HG03460 (cell line): ENCODE measurements at regions not wholly inside any gene's neighbourhood (a gene's known extent, or its start where the extent isn't known, plus 50 kb on each side); places are given as distances from the start of the nearest gene placed in this dataset.
"Not testable (repeated sequence)": the region's sequence is repeated elsewhere in the genome, so short reads cannot be mapped to it uniquely, and the experiment has no call there.

Experiments
- ATAC-seq: cut with Tn5 transposase; IDR thresholded peaks from one replicate; pipeline ENCODE4 v1.9.1; 2021; ENCODE audit not compliant: unreplicated experiment

DNA sequence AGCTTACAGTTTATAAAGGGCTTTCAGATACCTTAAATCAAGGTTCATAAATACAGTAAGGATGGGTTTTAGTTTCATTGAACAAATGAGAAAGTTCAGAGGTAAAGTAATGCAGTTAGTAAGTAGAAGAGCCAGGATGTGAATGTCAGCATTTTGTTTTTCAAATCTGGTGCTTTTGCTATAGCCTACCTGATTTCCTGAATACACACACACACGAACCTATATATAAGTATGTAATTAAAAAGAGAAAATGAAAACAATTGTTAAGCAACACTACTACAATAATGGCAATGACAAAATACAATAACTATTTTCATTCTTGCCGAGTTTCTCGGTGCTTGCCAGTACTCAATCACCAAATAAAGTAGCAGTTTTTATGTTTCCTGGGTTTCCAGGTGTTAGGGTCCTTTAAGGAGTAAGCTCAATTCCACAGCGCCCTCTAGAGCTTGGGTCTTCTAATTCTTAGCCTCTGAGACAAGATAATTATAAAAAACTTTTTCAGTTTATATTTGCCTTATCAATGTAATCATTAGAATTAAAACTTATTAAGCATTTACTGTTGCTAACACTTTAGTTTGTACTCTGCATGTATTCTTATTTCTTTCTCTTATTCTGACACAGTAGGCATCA is 512.9 kb upstream of the ACVR2A start:
- ATAC-seq = peak; percentile 69

DNA sequence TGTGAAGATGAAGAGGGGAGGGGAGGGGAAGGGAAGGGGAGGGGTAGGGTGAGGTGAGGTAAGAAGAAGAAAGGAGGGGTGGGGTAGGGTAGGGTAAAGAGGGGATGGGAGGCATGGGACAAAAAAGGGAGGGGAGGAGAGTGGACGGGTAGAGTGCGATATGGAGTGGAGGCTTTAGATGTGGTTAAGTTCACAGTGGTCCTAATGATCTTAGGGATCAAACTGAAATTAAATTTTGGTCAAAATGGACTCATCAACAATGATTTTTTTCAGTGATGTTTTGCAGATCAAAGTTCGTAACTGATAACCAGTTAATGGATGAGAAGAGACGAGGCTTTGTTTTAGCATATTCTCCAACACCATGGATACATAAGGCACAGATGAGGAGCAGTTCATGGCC is 513.9 kb upstream of the ACVR2A start:
- no peak for ATAC-seq

DNA sequence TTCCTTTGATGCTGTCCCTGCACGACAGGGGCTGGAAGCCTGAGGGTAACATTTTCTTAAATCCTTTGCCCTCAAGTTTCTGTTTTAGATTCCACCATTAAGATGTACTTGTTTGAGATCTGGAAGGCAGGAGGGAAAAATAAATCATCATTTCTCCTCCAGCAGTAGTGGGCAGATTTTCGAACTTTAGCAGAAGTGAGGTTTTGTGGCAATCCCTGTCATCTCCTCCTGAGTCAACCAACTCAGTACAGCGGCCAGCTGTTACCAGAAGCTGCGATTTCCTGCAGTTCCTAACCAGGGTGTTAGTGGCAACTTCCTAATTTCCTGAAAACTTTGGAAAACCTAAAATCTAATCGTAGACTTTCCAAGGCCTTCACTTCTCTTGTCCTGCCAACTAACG is 517.2 kb upstream of the ACVR2A start:
- no peak for ATAC-seq

DNA sequence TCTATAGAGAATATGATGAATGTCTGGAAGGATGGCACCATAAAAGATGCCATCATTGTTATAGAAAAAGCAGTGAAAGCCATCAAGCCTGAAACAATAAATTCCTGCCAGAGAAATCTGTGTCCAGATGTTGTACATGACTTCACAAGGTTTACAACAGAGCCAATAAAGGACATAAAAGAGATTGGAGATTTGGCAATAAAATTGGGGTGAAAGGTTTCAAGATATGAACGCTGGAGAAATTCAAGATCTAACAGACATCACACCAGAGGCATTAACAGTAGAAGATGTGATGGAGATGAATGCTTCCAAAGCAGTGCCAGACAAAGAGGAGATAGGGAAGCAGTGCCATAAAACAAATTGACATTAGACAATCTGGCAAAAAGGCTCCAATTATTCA is 518.8 kb upstream of the ACVR2A start:
- ATAC-seq = no peak

DNA sequence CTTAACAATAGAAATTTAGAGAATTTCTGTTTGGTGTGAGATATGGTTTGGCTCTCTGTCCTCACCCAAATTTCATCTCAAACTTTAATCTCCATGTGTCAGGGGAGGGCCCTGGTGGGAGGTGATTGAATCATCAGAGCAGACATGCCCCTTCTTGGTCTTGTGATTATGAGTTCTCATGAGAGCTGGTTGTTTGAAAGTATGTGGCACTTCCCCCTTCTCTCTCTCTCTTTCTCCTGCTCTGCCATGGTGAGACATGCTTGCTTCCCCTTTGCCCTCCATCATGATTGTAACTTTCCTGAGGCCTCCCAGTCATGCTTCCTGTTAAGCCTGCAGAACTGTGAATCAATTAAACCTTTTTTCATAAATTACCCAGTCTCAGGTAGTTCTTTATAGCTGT is 524.7 kb upstream of the ACVR2A start:
- ATAC-seq = no peak

DNA sequence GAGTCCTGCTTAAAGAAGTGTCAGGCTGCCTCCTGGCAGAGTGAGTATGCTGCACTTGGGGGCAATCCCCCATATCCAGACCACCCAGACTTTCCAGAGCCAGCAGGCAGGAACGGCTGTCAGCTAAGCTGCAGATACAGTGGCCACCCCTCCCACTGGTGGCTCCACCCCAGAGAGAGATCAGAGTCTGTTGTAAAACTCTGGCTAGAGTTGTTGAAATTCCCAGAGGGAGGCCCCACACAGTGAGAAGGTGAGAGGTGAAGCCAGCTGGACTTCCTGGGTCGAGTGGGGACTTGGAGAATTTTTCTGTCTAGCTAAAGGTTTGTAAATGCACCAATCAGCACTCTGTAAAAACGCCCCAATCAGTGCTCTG is 533.8 kb upstream of the ACVR2A start:
- no peak for ATAC-seq

DNA sequence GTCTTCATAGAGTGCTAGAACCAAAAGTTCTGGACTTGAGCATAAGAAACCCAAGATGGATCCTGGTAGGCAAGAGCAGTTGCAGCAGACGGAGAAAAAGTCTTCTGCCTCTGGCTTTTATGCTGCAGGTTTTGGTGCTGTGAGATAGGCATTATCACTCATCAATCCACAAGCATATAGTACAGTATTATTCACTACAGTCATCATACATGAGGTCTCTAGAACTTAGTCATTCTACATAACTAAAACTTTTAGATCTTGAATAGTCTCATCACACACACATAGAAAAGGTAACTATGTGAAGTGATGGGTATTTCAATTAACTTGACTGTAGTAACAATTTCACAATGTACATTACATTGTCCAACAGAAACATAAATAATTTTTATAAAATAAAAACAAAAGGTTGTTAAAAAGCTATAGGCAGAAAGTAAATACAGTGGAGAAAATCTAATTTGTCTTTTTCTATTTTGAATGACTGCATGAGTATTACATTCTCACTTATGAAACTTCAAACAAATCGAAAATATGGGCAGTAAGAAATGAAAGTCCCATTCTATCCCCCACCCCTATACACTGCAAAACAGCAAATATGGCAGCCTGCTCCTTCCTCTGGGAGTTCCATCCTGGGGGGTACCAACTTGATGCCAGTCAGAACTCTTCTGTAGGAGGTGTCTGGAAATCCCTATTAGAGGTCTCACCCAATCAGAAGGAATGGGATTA is 534.3 kb upstream of the ACVR2A start:
- ATAC-seq = no peak

DNA sequence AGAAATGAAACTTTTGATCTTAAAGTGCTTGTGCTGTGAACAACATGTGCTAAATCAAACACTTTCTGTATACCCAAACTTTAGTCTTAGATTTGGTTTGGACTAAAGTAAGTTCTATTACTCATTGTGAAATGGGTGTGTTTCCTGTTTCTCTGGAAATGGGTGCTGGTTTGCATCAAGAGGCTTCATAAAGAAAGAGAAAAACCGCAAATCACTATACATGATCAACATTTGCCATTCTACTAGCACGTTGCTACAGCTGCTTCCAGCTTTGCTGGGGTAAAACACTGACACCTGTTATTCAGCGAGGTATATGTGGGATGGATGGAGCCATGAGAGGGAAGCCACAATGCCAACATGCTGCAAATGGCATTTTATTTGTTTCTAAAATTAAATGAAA is 547.0 kb upstream of the ACVR2A start:
- ATAC-seq = peak; percentile 96

DNA sequence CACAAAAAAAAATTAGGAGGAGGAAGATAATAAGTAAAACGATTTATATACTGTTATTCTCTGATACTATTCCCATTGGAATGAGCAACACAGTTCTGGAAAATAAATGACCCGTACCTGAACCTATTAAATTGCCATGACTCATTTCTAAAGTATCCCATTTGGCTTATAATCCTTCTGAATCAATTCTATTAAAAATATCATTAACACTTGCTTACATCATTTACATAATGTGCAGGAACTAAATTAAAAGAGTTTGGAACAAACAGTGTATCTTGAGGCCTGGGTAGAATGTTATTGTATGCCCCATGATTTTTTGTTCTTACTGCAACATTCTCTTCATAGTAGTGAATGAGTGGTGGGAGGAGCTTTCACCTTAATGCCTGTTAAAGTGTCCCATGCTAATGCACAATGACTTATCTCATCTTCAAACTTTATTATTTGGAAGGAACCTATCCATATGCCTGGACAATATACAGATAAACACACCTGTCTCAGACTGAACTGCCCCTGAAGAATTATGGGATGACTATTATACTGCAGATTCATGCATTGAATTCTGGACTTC is 549.9 kb upstream of the ACVR2A start:
- no peak for ATAC-seq

DNA sequence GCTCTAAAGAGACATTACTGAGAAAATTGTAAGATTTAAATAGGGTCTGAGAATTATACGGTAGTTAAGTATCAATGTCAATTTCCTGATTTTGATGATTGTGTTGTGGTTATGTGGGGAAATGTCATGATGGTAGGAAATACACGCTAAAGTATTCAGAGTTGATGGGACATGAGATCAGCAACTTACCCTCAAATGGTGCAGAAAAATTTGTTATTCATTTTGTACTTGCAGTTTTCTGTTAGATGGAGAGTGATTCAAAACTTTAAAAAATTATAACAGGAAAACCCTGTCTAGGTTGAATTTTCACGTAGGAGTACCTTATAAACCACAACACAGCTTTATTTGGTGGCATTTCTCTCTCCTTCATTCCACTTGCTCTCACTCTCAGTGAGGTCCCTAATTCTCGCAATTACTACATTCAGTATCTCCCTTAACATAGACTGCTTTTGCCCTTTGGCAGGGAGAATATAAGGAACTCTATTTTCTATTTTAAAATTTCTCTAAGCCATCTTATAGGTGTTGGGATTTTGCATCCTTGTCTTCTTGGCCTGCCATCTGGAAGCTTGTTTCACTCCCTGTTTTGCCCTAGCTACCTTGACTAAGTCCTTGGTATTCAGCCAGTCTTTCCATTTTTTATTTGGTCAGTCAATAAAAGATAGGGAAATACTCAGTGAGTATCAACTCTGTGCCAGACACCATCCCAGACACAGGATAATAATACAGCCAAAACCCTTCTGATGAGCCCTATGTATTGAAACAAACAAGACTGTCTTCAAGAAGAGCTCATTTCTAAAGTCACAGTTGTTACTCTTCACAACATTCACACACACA is 550.6 kb upstream of the ACVR2A start:
- no peak for ATAC-seq

DNA sequence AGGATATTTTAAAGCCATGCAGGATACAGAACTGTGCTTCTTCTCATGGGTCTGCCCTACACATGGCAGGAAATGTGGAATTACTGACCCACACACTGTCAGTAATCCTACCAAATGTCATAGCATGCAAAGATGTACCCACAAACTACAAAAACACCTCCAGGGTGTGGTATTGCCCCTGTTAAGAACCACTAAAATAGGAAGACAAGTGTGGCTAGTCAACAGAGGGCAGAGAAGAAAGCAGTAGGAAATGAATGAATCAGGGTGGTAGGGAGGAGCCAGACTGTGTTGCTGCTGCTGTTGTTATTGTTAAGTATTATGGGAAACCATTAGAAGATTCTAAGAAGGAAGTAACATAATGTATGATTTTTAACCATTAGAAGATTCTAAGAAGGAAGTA is 556.7 kb upstream of the ACVR2A start:
- ATAC-seq = no peak

DNA sequence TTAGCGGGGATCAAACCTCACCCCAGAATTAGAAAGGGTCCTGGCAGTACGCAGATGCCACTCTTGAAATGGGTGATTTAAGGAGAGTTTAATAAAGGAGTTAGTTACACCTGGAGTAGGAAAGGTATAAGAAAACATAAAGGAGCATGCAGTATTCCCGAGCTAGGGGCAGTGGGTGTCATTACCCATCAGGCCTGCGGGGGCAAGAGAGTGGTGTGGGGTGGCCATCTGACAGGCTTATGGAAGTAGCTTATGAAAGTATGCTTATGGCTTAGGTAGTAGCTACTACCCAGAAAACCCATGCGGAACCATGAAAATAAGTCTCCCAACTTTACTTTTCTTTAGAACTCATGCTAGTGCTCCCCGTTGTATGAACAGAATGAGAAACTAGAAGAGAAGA is 568.9 kb upstream of the ACVR2A start:
- ATAC-seq = no peak

DNA sequence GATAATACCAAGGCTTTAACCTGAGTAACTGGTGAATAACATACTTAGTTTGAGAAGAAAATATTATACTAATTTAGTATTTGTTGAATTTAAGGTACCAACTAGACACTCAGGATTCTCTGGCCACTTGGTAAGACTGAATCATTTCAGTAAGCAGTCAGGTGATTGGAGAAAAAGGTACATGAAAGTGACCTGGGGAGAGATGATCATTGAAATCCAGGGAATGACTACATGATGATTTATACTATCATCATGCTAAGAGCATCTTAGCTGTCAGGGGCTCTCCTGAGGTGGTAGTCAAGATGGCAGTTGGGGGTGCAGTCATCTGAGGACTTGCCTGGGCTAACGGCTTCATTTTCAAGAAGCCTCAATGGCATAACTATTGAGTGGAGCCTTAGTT is 571.2 kb upstream of the ACVR2A start:
- ATAC-seq = no peak

DNA sequence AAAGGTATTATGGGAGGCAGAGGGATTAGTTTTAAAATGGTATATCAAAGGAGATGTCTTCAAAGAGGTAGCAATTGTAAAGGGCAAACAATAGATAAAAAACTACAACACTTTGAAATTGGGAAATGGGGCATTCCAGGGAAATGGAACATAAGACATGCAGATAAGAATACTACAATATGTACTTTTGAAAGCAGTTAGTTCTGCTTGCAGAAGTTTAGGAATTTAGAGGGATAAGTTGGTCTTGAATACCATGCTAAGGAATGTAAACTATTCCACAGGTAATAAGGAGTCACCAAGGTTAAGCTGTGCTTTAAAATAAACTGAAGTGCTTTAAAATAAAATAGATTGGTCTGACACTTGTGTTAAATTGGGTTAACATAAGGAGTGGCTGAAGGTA is 571.7 kb upstream of the ACVR2A start:
- no peak for ATAC-seq

DNA sequence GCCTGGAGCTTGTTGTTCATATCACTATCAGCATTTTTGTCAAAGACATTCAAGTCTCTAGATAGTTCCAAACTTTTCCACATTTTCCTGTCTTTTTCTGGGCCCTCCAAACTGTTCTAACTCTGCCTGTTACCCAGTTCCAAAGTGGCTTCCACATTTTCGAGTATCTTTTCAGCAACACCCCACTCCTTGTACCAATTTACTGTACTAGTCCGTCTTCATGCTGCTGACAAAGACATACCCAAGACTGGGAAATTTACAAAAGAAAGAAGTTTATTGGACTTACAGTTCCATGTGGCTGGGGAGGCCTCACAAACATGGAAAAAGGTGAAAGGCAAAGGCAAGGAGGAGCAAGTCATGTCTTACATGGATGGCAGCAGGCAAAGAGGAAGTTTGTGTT is 575.2 kb upstream of the ACVR2A start:
- ATAC-seq = not testable (repeated sequence)

DNA sequence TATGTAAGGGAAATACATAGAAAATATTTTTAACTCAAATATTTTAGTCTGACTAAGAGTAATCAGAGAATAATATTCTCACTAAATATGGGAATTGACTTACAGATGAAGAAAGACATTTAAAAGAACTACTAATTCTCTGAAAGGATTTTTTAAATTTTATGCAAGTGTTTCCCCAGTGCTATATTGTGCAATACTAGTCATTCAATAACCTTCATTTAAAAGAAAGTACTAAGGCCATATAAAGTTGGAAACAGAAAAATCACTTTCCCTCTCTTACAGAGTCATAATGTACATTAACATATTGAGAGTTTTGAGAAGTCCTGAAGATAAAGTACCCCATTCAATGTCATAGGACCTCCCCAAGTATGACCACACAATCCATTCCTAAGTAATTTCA is 584.6 kb upstream of the ACVR2A start:
- ATAC-seq = no peak

DNA sequence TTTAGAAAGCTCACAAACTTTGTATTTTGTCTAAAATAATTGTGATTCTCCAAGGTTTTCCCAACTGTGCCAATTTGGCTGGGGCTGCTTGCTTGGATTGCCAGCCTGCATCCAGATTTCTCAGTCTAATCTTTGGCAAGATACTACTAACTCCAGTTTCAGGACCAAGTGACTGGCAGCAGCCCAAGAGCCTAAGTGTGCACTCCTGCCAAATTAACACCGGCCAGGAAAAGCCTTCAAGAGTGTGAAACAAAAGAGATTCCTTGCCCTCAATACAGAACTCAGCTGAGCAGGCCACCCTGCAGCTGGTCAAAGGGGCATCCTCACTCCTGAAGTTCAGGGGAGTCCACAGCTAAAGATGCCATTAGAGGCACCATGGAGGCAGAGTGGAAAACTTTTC is 589.0 kb upstream of the ACVR2A start:
- no peak for ATAC-seq

DNA sequence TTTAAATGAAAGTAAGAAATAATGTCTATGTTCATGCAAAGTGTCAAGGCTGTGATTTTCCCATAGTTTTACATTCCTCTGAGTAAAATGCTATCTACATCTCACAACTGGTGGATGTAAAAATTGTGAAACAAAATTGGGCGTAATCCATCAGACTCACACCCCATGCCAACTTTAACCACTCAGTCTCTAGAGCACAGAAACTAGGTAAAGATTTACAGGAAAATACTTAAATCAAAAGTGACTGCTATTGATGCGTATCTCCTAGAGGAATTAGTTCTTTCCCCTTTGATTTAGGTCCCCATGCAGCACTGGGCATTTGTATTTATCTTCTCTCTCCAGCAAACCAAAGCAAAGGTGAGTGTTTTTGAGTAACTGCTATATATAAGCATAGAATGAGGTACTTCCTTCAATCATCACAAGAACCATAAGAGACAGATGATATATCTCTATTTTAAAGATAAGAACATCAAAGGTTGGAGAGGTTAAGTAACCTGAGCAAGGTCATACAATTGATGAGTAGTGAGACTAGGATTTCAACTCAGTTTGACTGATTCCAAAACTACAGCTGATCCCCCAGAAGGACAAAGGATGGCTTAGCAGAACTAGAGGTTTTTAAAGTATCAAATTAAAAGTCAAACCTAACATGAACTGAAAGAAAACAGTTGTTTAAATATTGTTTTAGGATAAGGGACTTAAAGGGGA is 594.0 kb upstream of the ACVR2A start:
- peak; percentile 79 for ATAC-seq

DNA sequence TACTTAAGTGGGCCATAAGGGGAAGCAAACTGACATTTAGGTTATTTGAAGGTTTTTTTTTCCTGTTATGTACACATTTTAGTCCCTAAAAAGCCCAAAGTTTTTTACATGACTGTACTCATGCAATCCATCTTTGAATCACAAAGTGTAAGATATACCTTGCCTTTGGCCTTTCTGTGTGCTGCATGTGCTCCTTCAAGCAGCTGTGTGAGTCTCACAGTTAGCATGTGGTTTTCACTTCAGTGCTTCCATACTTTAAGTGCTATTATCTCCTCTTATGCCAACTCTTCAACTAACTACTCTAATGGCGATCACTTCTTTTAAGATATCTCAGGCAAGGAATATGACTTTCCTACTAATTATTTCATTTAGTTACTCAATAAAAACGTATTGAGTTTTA is 597.1 kb upstream of the ACVR2A start:
- ATAC-seq = no peak

DNA sequence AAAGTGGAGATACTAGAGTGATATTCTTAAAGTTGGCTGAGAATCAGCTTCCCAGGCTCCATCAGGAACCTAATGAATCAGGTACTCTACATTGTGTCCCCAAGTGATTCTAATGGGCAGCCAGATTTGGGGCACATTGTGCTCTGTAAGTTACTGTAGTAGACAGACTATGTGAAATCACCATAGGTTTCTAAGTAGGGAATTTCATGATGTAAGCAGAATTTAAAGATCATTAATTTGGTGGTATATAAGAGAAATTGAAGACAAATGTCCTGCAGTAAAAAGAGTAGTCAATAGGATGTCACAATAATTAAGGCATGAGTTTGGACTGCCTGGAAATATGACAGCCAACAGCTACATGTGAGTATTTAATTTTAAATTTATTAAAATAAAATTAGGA is 602.4 kb upstream of the ACVR2A start:
- ATAC-seq = no peak

DNA sequence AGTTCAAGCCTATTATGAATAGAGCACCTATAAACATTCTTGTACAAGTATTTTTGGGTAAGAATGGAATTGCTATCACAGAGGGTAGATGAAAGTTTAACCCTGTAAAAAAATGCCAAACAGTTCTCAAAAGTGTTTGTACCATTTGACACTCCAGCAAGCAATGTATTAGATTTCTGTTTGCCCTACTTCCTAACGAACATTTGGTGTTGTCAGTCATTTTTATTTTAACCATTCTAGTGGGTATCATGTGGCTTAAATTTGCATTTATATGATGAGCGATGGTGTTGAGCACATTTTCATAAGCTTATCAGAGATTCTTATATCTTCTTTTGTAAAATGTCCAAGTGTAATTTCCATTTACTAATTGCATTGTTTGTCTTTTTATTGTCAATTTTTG is 608.2 kb upstream of the ACVR2A start:
- no peak for ATAC-seq
